ENCODE measurements at regions not wholly inside any gene's neighbourhood (a gene's known extent, or its start where the extent isn't known, plus 50 kb on each side); places are given as distances from the start of the nearest gene placed in this dataset.

- Histone ChIP-seq H3K4me3 (ENCODE audit: low read depth, low read length) (no peak overlapping the region), H3K27me3 (replicated peaks; ENCODE audit: control insufficient read depth, insufficient read depth, low read length) (no peaks in the 10 kb centered on the region), H3K9me3 (no peaks in the 10 kb centered on the region), H3K4me1 (no peaks in the 10 kb centered on the region), H3K36me3 (ENCODE audit: control insufficient read depth, insufficient read depth, low read length) (no peaks in the 10 kb centered on the region)
- Mint-ChIP-seq H3K36me3 (ENCODE audit: insufficient read depth, unreplicated experiment) (no peaks in the 10 kb centered on the region), H3K27ac (ENCODE audit: unreplicated experiment) (no peak overlapping the region), H3K27me3 (ENCODE audit: insufficient read depth, unreplicated experiment) (no peaks in the 10 kb centered on the region), H3K4me3 (ENCODE audit: unreplicated experiment) (no peak overlapping the region), H3K9me3 (ENCODE audit: unreplicated experiment) (no peaks in the 10 kb centered on the region), H3K4me1 (ENCODE audit: low read depth, unreplicated experiment) (peaks cover 20% of the 10 kb centered on the region)
- no peak for DNase-seq
- TF ChIP-seq CTCF (IDR thresholded peaks at IDR 0.05; ENCODE audit: insufficient read depth in 1 of 2, low read depth in 1 of 2, low read length in 1 of 2, severe bottlenecking in 1 of 2, unreplicated experiment in 1 of 2), result no peak
- ChIA-PET POLR2A (no interaction called here), CTCF (no interaction called here)
- intact Hi-C loops (cut with micrococcal nuclease; ENCODE audit: unreplicated experiment), result no loop called here
- no TSS peak for BruUV-seq (replicated peaks)
Measured at GRCh38 chr1:81453971-81454370, 346.8 kb upstream of the ADGRL2 start.

DNA sequence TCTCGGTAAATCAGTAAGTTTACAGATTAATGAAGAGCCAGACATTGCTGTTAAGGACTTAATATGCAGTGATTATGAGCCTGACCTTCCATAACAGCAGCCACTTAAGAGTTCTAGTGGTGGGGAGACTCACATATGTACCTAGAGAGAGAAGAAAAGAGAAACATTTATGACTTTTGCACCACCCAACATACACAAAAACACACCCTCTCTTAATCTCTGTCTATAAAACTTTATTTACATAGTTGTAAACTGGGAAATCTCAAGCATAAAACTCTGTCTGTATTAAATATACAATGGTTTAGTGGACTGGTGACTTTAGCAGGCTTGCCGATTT, 347.4 kb upstream of the ADGRL2 start:
- no peak for TF ChIP-seq CTCF (IDR thresholded peaks at IDR 0.05; ENCODE audit: insufficient read depth in 1 of 2, low read depth in 1 of 2, low read length in 1 of 2, severe bottlenecking in 1 of 2, unreplicated experiment in 1 of 2)
- peak in 1 of 2 experiments; percentile 4 for DNase-seq
- H3K4me1 Mint-ChIP-seq (ENCODE audit: low read depth, unreplicated experiment), result peaks cover 20% of the 10 kb centered on the region
- H3K27ac Mint-ChIP-seq (ENCODE audit: unreplicated experiment), result no peak overlapping the region
- H3K36me3 Mint-ChIP-seq (ENCODE audit: insufficient read depth, unreplicated experiment), result no peaks in the 10 kb centered on the region
- H3K4me3 ChIP-seq (ENCODE audit: low read depth, low read length), result no peak overlapping the region
- H3K9me3 ChIP-seq, result no peaks in the 10 kb centered on the region
- ChIA-PET CTCF (no interaction called here), POLR2A (no interaction called here)
- no TSS peak for BruUV-seq (replicated peaks)
- H3K36me3 ChIP-seq (ENCODE audit: control insufficient read depth, insufficient read depth, low read length), result no peaks in the 10 kb centered on the region
- intact Hi-C loops (cut with micrococcal nuclease; ENCODE audit: unreplicated experiment), result no loop called here
- H3K4me3 Mint-ChIP-seq (ENCODE audit: unreplicated experiment), result peak overlapping the region; percentile 20
- no peaks in the 10 kb centered on the region for H3K27me3 Mint-ChIP-seq (ENCODE audit: insufficient read depth, unreplicated experiment)
- H3K4me1 ChIP-seq, result no peaks in the 10 kb centered on the region
- no peaks in the 10 kb centered on the region for H3K27me3 ChIP-seq (replicated peaks; ENCODE audit: control insufficient read depth, insufficient read depth, low read length)
- H3K9me3 Mint-ChIP-seq (ENCODE audit: unreplicated experiment), result no peaks in the 10 kb centered on the region

- H3K9me3 Mint-ChIP-seq (ENCODE audit: unreplicated experiment), result no peaks in the 10 kb centered on the region
- no peak for DNase-seq
- no TSS peak for BruUV-seq (replicated peaks)
- Histone ChIP-seq H3K4me3 (ENCODE audit: low read depth, low read length) (no peak overlapping the region), H3K36me3 (ENCODE audit: control insufficient read depth, insufficient read depth, low read length) (no peaks in the 10 kb centered on the region), H3K27me3 (replicated peaks; ENCODE audit: control insufficient read depth, insufficient read depth, low read length) (no peaks in the 10 kb centered on the region), H3K4me1 (no peaks in the 10 kb centered on the region), H3K9me3 (no peaks in the 10 kb centered on the region)
- H3K27ac Mint-ChIP-seq (ENCODE audit: unreplicated experiment), result no peak overlapping the region
- intact Hi-C loops (cut with micrococcal nuclease; ENCODE audit: unreplicated experiment), result no loop called here
- no peak for TF ChIP-seq CTCF (IDR thresholded peaks at IDR 0.05; ENCODE audit: insufficient read depth in 1 of 2, low read depth in 1 of 2, low read length in 1 of 2, severe bottlenecking in 1 of 2, unreplicated experiment in 1 of 2)
- H3K4me1 Mint-ChIP-seq (ENCODE audit: low read depth, unreplicated experiment), result peaks cover 20% of the 10 kb centered on the region
- H3K4me3 Mint-ChIP-seq (ENCODE audit: unreplicated experiment), result peak overlapping the region; percentile 20
- no peaks in the 10 kb centered on the region for H3K36me3 Mint-ChIP-seq (ENCODE audit: insufficient read depth, unreplicated experiment)
- POLR2A ChIA-PET, result no interaction called here
- CTCF ChIA-PET, result no interaction called here
- no peaks in the 10 kb centered on the region for H3K27me3 Mint-ChIP-seq (ENCODE audit: insufficient read depth, unreplicated experiment)
Measured at GRCh38 chr1:81452693-81453366, 347.9 kb upstream of the ADGRL2 start.

Data from Caco-2 (cell line).